ENCODE measurements at regions not wholly inside any gene's neighbourhood (a gene's known extent, or its start where the extent isn't known, plus 50 kb on each side); places are given as distances from the start of the nearest gene placed in this dataset.

- TF ChIP-seq EGR1 (IDR thresholded peaks at IDR 0.05; ENCODE audit: borderline replicate concordance in 1 of 2, low read depth in 2 of 2, low read length in 2 of 2), result no peak
- TF ChIP-seq EZH2 (IDR thresholded peaks at IDR 0.05; ENCODE audit: borderline replicate concordance, control insufficient read depth, low read depth, low read length), result no peak
- no peak for TF ChIP-seq TCF3 (IDR thresholded peaks at IDR 0.05; ENCODE audit: borderline replicate concordance, insufficient read depth, low read depth, low read length)
- TF ChIP-seq CTCF (IDR thresholded peaks at IDR 0.05 in 2 of 3, conservative IDR thresholded peaks at IDR 0.05 in 1 of 3; ENCODE audit: control insufficient read depth in 2 of 3, extremely low read depth in 1 of 3, insufficient read depth in 1 of 3, low read depth in 3 of 3, low read length in 3 of 3), result no peak
Observed at GRCh38 chr16:52920331-52920730, 132.4 kb downstream of the CHD9NB start.

All from GM12878 (cell line).